Erythroblast (primary cell): ENCODE measurements at regions not wholly inside any gene's neighbourhood (a gene's known extent, or its start where the extent isn't known, plus 50 kb on each side); places are given as distances from the start of the nearest gene placed in this dataset.

Source experiments
- GATA1 ChIP-seq: IDR thresholded peaks from 2 replicates; pipeline ENCODE4 v1.6.1; 2011; ENCODE audit warnings: low read depth, mild to moderate bottlenecking, control low read depth, low read length, moderate library complexity
- POLR2A ChIP-seq: IDR thresholded peaks from 2 replicates; pipeline ENCODE4 v1.6.1; 2011; ENCODE audit warnings: mild to moderate bottlenecking, low read length

DNA sequence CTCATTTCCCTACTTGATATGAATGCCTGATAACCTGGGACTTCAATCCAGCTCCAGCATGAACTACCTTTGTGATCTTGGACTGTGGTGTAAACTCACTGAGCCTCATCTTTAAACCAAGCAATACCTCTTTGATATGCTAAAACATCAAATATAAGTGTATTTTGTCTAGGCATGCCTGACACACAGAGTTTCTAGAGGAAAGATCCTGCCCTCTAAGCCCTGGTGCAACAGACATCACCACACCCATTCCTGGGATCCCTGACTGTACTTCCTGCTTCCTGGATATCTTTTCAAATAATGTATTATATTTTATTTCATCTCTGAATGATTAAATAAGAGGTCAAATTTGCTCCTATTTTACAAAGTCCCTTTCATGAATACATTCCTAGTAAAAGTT lies 55.8 kb downstream of the ANXA2R start:
- TF ChIP-seq POLR2A, result no peak
- TF ChIP-seq GATA1, result no peak
